Astrocyte (in vitro differentiated cells and primary cell): ENCODE measurements at regions not wholly inside any gene's neighbourhood (a gene's known extent, or its start where the extent isn't known, plus 50 kb on each side); places are given as distances from the start of the nearest gene placed in this dataset.

Experiments used
- DNase-seq: peaks from one replicate; pipeline ENCODE4 v3.0.0-alpha.2; 2010; ENCODE audit warnings: low read depth
- FAIRE-seq: peaks from 2 replicates; lab custom pipeline; 2011; peaks lifted over from hg19 to GRCh38; lab: Jason Lieb, UNC
- H2AFZ ChIP-seq: 2 replicates; pipeline ENCODE4 v1.6.0; 2012; ENCODE audit warnings: low read depth, low read length, inconsistent platforms
- H3K27ac ChIP-seq: 2 replicates; pipeline ENCODE4 v1.5.1; 2011; ENCODE audit warnings: low read depth, low read length, inconsistent platforms
- H3K27me3 ChIP-seq: 2 replicates; pipeline ENCODE4 v1.6.0; 2011; ENCODE audit warnings: low read length, inconsistent platforms; ENCODE audit not compliant: insufficient read depth
- H3K36me3 ChIP-seq: 2 replicates; pipeline ENCODE4 v1.5.1; 2011; ENCODE audit warnings: low read length, inconsistent platforms; ENCODE audit not compliant: insufficient read depth
- H3K4me1 ChIP-seq: 2 replicates; pipeline ENCODE4 v1.5.1; 2011; ENCODE audit warnings: low read length, inconsistent platforms; ENCODE audit not compliant: insufficient read depth
- H3K4me2 ChIP-seq: 2 replicates; pipeline ENCODE4 v1.6.0; 2012; ENCODE audit warnings: low read length, inconsistent platforms
- H3K4me3 ChIP-seq: 2 replicates; pipeline ENCODE4 v1.5.1; 2011; ENCODE audit warnings: low read depth, mild to moderate bottlenecking, low read length, inconsistent platforms; ENCODE audit not compliant: insufficient read depth
- H3K79me2 ChIP-seq: 2 replicates; pipeline ENCODE4 v1.6.0; 2012; ENCODE audit warnings: mild to moderate bottlenecking, low read length, inconsistent platforms; ENCODE audit not compliant: insufficient read depth
- H3K9ac ChIP-seq: 2 replicates; pipeline ENCODE4 v1.6.0; 2012; ENCODE audit warnings: mild to moderate bottlenecking, low read length, inconsistent platforms
- H3K9me3 ChIP-seq: 2 replicates; pipeline ENCODE4 v1.5.1; 2012; ENCODE audit warnings: low read depth, mild to moderate bottlenecking, low read length, inconsistent platforms; ENCODE audit not compliant: insufficient read depth
- H4K20me1 ChIP-seq: 2 replicates; pipeline ENCODE4 v1.6.0; 2012; ENCODE audit warnings: low read length, inconsistent platforms; ENCODE audit not compliant: insufficient read depth
- H3K27ac Mint-ChIP-seq: one replicate; pipeline ENCODE4 v1.8.0; 2021; ENCODE audit warnings: mild to moderate bottlenecking, mixed read lengths; ENCODE audit not compliant: unreplicated experiment
- H3K27me3 Mint-ChIP-seq: one replicate; pipeline ENCODE4 v1.8.0; 2021; ENCODE audit warnings: low read depth, mixed read lengths; ENCODE audit not compliant: unreplicated experiment
- H3K36me3 Mint-ChIP-seq: one replicate; pipeline ENCODE4 v1.8.0; 2021; ENCODE audit warnings: low read depth, mixed read lengths; ENCODE audit not compliant: unreplicated experiment
- H3K4me1 Mint-ChIP-seq: one replicate; pipeline ENCODE4 v1.8.0; 2021; ENCODE audit warnings: low read depth, mixed read lengths; ENCODE audit not compliant: unreplicated experiment
- H3K4me3 Mint-ChIP-seq: one replicate; pipeline ENCODE4 v1.8.0; 2021; ENCODE audit warnings: mild to moderate bottlenecking, moderate library complexity, mixed read lengths; ENCODE audit not compliant: unreplicated experiment
- H3K9me3 Mint-ChIP-seq: one replicate; pipeline ENCODE4 v1.8.0; 2021; ENCODE audit warnings: mild to moderate bottlenecking, mixed read lengths; ENCODE audit not compliant: unreplicated experiment
- EZH2 ChIP-seq: IDR thresholded peaks from 2 replicates; pipeline ENCODE4 v1.6.1; 2012; ENCODE audit warnings: mild to moderate bottlenecking, low read length, inconsistent platforms; ENCODE audit not compliant: insufficient read depth
- TF ChIP-seq, protein P1 (sequence below): IDR thresholded peaks from 2 replicates; pipeline ENCODE4 v1.5.1; 2011; ENCODE audit warnings: low read depth, mild to moderate bottlenecking, inconsistent platforms, low read length, moderate library complexity; ENCODE audit not compliant: insufficient read depth

DNA sequence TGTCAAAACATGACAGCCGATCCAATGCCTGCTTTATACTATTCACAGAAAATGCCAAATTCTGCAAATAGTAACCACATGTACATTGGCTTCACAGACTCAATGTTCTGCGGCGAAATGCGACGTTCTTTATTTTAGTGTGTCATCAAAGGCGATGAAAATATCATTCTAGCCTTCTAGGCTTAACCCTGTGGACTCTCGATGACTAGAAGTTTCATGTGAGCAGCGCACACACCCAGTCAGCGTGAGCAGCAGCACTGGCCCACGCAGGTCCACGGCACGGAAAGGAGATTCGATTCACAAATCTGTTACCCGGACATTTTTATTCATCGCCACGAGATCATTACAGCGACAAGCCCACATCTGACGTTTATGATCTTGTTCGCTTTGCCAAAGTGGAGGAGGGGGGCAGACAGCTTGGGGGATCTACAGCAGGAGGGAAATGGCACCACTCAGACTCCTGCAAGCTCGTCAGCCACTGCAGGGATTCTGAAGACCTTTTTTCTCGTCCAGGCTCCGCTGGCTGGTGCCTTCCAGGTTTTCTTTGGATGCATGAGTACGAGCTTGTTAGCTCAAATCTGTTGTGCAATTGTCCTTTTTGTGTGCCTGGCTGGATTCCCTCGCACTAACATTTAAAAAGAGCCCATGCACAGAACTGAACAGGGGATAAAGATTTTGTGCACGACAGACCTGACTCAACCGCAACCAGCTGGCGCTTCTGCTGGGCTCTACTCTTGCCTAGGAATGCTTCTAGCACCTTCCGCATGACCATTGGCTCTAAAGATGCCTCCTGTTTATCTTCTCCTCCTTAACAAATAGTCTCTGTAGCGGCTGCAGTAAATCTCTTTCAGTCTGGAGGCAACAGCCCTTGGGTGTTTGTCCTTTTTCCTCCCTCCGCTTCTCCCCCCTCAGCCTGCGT, 938.4 kb downstream of the MCTP2 start:
- no peak overlapping the region for H2AFZ ChIP-seq
- TF ChIP-seq, protein P1, sequence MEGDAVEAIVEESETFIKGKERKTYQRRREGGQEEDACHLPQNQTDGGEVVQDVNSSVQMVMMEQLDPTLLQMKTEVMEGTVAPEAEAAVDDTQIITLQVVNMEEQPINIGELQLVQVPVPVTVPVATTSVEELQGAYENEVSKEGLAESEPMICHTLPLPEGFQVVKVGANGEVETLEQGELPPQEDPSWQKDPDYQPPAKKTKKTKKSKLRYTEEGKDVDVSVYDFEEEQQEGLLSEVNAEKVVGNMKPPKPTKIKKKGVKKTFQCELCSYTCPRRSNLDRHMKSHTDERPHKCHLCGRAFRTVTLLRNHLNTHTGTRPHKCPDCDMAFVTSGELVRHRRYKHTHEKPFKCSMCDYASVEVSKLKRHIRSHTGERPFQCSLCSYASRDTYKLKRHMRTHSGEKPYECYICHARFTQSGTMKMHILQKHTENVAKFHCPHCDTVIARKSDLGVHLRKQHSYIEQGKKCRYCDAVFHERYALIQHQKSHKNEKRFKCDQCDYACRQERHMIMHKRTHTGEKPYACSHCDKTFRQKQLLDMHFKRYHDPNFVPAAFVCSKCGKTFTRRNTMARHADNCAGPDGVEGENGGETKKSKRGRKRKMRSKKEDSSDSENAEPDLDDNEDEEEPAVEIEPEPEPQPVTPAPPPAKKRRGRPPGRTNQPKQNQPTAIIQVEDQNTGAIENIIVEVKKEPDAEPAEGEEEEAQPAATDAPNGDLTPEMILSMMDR: no peak
- TF ChIP-seq EZH2: no peak
- H3K27me3 ChIP-seq: no peaks in the 10 kb centered on the region
- FAIRE-seq (no peak), DNase-seq (no peak)
- no peak overlapping the region for H3K27ac ChIP-seq
- peaks cover 2% of the 10 kb centered on the region for H3K27me3 Mint-ChIP-seq
- no peaks in the 10 kb centered on the region for H3K79me2 ChIP-seq
- H3K4me1 ChIP-seq: no peaks in the 10 kb centered on the region
- H4K20me1 ChIP-seq: no peaks in the 10 kb centered on the region
- no peaks in the 10 kb centered on the region for H3K4me1 Mint-ChIP-seq
- peaks cover 3% of the 10 kb centered on the region for H3K9me3 Mint-ChIP-seq
- H3K27ac Mint-ChIP-seq: no peak overlapping the region
- no peaks in the 10 kb centered on the region for H3K9me3 ChIP-seq
- no peak overlapping the region for H3K4me2 ChIP-seq
- no peak overlapping the region for H3K4me3 ChIP-seq
- no peak overlapping the region for H3K9ac ChIP-seq
- no peak overlapping the region for H3K4me3 Mint-ChIP-seq
- H3K36me3 ChIP-seq: no peaks in the 10 kb centered on the region
- H3K36me3 Mint-ChIP-seq: no peaks in the 10 kb centered on the region

GRCh38 chr15:95170561-95171380, 939.4 kb downstream of the MCTP2 start:
- H3K9ac ChIP-seq: no peak overlapping the region
- FAIRE-seq (no peak), DNase-seq (no peak)
- no peaks in the 10 kb centered on the region for H4K20me1 ChIP-seq
- TF ChIP-seq, protein P1: no peak
- TF ChIP-seq EZH2: no peak
- H3K36me3 Mint-ChIP-seq: no peaks in the 10 kb centered on the region
- H2AFZ ChIP-seq: no peak overlapping the region
- no peaks in the 10 kb centered on the region for H3K4me1 Mint-ChIP-seq
- no peaks in the 10 kb centered on the region for H3K79me2 ChIP-seq
- H3K4me1 ChIP-seq: no peaks in the 10 kb centered on the region
- H3K4me2 ChIP-seq: no peak overlapping the region
- H3K36me3 ChIP-seq: no peaks in the 10 kb centered on the region
- no peaks in the 10 kb centered on the region for H3K27me3 ChIP-seq
- peaks cover 3% of the 10 kb centered on the region for H3K9me3 Mint-ChIP-seq
- H3K27ac ChIP-seq: no peak overlapping the region
- no peaks in the 10 kb centered on the region for H3K9me3 ChIP-seq
- peaks cover 2% of the 10 kb centered on the region for H3K27me3 Mint-ChIP-seq
- no peak overlapping the region for H3K4me3 Mint-ChIP-seq
- H3K27ac Mint-ChIP-seq: no peak overlapping the region
- H3K4me3 ChIP-seq: no peak overlapping the region
